ENCODE measurements at regions not wholly inside any gene's neighbourhood (a gene's known extent, or its start where the extent isn't known, plus 50 kb on each side); places are given as distances from the start of the nearest gene placed in this dataset.
A peak's percentile ranks its signal among the peaks of the same experiment; 100 is the strongest.

- POLR2A ChIA-PET: no interaction called here
- H3K4me3 ChIP-seq: no peak overlapping the region
- no peak overlapping the region for H3K4me2 ChIP-seq
- H3K4me1 ChIP-seq: no peaks in the 10 kb centered on the region
- DNase-seq (ENCODE audit: low read depth in 1 of 2, low spot score in 1 of 2) (no peak), FAIRE-seq (no peak), ATAC-seq (no peak)
- TF ChIP-seq ESRRA (IDR thresholded peaks at IDR 0.05; ENCODE audit: borderline replicate concordance, low read length) (no peak), EHF (CRISPR knock-in tag; IDR thresholded peaks at IDR 0.05) (no peak)
- CTCF ChIA-PET: no interaction called here
- no peaks in the 10 kb centered on the region for H3K9me3 ChIP-seq
- H3K27ac ChIP-seq: no peak overlapping the region
- 94% methylated on average over 1 of the region's 1 CpG for WGBS (ENCODE audit: missing lambda C conversion rate)
These were observed 553.0 kb upstream of the MARCKS start for GRCh38 chr6:113304116-113304515.

- 39% methylated on average over 5 of the region's 5 CpGs for WGBS (ENCODE audit: missing lambda C conversion rate)
- Histone ChIP-seq H3K9me3 (no peaks in the 10 kb centered on the region), H3K27ac (peak overlapping the region in 1 of 2 experiments; percentile 31; a peak in 1 of 6 replicates), H3K4me3 (no peak overlapping the region), H3K4me1 (no peaks in the 10 kb centered on the region), H3K4me2 (no peak overlapping the region)
- peak in 1 of 2 experiments; percentile 81; a peak in 3 of 6 replicates for ATAC-seq
- ChIA-PET POLR2A (no interaction called here), CTCF (interaction anchor here (0.6 to 1.1 kb wide), 3 partner anchors 18 to 52 kb away, joined by 3 read pairs; no protein-coding TSS in a partner anchor)
- peak; percentile 0 to 21 for DNase-seq (ENCODE audit: low read depth in 1 of 2, low spot score in 1 of 2)
- FAIRE-seq: no peak
- TF ChIP-seq TP53 (CRISPR knock-in tag; IDR thresholded peaks at IDR 0.05) (no peak), RAD21 (conservative IDR thresholded peaks at IDR 0.05 in 1 of 2, IDR thresholded peaks at IDR 0.05 in 1 of 2) (peak; percentile 51 to 55), NFE2L2 (conservative IDR thresholded peaks at IDR 0.05; ENCODE audit: low read length) (no peak), SMC3 (IDR thresholded peaks at IDR 0.05) (peak; percentile 47), EP300 (IDR thresholded peaks at IDR 0.05) (no peak), EHMT2 (IDR thresholded peaks at IDR 0.05; ENCODE audit: low read depth) (no peak), FOXS1 (CRISPR knock-in tag; IDR thresholded peaks at IDR 0.05) (no peak), CTCF (IDR thresholded peaks at IDR 0.05) (peak; percentile 38; the same call in 2 of the 3 replicates), ZC3H11A (IDR thresholded peaks at IDR 0.05) (no peak), MAFK (IDR thresholded peaks at IDR 0.05; ENCODE audit: partially characterized antibody) (no peak), HOXA7 (CRISPR knock-in tag; IDR thresholded peaks at IDR 0.05) (no peak), E2F6 (IDR thresholded peaks at IDR 0.05; ENCODE audit: borderline replicate concordance, low read depth) (no peak), BCL3 (IDR thresholded peaks at IDR 0.05) (no peak)
These were observed 550.5 kb upstream of the MARCKS start for GRCh38 chr6:113306552-113307145.

- no peak for TF ChIP-seq FOSB (CRISPR knock-in tag; IDR thresholded peaks at IDR 0.05)
- no peak for TF ChIP-seq BHLHE40 (IDR thresholded peaks at IDR 0.05; ENCODE audit: low read depth, low read length)
- TF ChIP-seq ZC3H11A (IDR thresholded peaks at IDR 0.05): no peak
- no peak for TF ChIP-seq TP53 (CRISPR knock-in tag; IDR thresholded peaks at IDR 0.05)
- TF ChIP-seq ELK1 (IDR thresholded peaks at IDR 0.05; ENCODE audit: low read depth, low read length): no peak
- no peak for TF ChIP-seq NR3C1 (IDR thresholded peaks at IDR 0.05)
- TF ChIP-seq JUNB (IDR thresholded peaks at IDR 0.05): no peak
- TF ChIP-seq HEYL (CRISPR knock-in tag; IDR thresholded peaks at IDR 0.05): no peak
- no peak for DNase-seq (ENCODE audit: low read depth in 1 of 2, low spot score in 1 of 2)
- Histone ChIP-seq H3K4me3 (no peak overlapping the region), H3K27ac (no peak overlapping the region), H3K4me1 (no peaks in the 10 kb centered on the region), H3K4me2 (no peak overlapping the region), H3K9me3 (no peaks in the 10 kb centered on the region)
- 90% methylated on average over 2 of the region's 2 CpGs for WGBS (ENCODE audit: missing lambda C conversion rate)
- ChIA-PET POLR2A (no interaction called here), CTCF (no interaction called here)
- no peak for ATAC-seq
- no peak for FAIRE-seq
These were observed 548.9 kb upstream of the MARCKS start for GRCh38 chr6:113308266-113308665.

All from A549 (cell line).